H9 (cell line): ENCODE measurements at regions not wholly inside any gene's neighbourhood (a gene's known extent, or its start where the extent isn't known, plus 50 kb on each side); places are given as distances from the start of the nearest gene placed in this dataset.

ENCODE experiments used
- DNase-seq: peaks from one replicate; pipeline ENCODE4 v3.0.0-alpha.2; 2017
- H2AFZ ChIP-seq: one replicate; pipeline ENCODE4 v1.6.1; 2013; ENCODE audit warnings: mild to moderate bottlenecking, low read length, control low read depth, moderate library complexity
- H2AK5ac ChIP-seq: 2 replicates; pipeline ENCODE4 v1.6.1; 2013; ENCODE audit warnings: low read length, control low read depth, mixed read lengths; ENCODE audit not compliant: insufficient read length
- H2BK120ac ChIP-seq: one replicate; pipeline ENCODE4 v1.6.1; 2013; ENCODE audit warnings: low read depth, mild to moderate bottlenecking, low read length, control low read depth, inconsistent platforms; ENCODE audit not compliant: poor library complexity, severe bottlenecking
- H2BK12ac ChIP-seq: 2 replicates; pipeline ENCODE4 v1.6.1; 2013; ENCODE audit warnings: low read length, control low read depth, mixed read lengths, low read depth; ENCODE audit not compliant: insufficient read length
- H2BK15ac ChIP-seq: 2 replicates; pipeline ENCODE4 v1.6.1; 2013; ENCODE audit warnings: low read depth, low read length, control low read depth
- H2BK20ac ChIP-seq: one replicate; pipeline ENCODE4 v1.6.1; 2013; ENCODE audit warnings: low read depth, mild to moderate bottlenecking, low read length, control low read depth, inconsistent platforms; ENCODE audit not compliant: poor library complexity, severe bottlenecking
- H2BK5ac ChIP-seq: 2 replicates; pipeline ENCODE4 v1.6.1; 2013; ENCODE audit warnings: low read length, control low read depth, mixed read lengths; ENCODE audit not compliant: insufficient read length
- H3K14ac ChIP-seq: 2 replicates; pipeline ENCODE4 v1.6.1; 2013; ENCODE audit warnings: low read length, control low read depth; ENCODE audit not compliant: insufficient read depth
- H3K18ac ChIP-seq: 2 replicates; pipeline ENCODE4 v1.6.1; 2013; ENCODE audit warnings: low read depth, mild to moderate bottlenecking, mixed read lengths, low read length, control low read depth; ENCODE audit not compliant: insufficient read length
- H3K23ac ChIP-seq: 2 replicates; pipeline ENCODE4 v1.6.1; 2013; ENCODE audit warnings: low read length, control low read depth, mixed read lengths, low read depth; ENCODE audit not compliant: insufficient read length
- H3K23me2 ChIP-seq: 2 replicates; pipeline ENCODE4 v1.6.1; 2013; ENCODE audit warnings: low read depth, mild to moderate bottlenecking, mixed read lengths, low read length, control low read depth; ENCODE audit not compliant: insufficient read length, poor library complexity, severe bottlenecking
- H3K27ac ChIP-seq: 2 replicates; pipeline ENCODE4 v1.5.1; 2013; ENCODE audit warnings: low read length, control low read depth, mixed read lengths, low read depth; ENCODE audit not compliant: insufficient read length
- H3K27me3 ChIP-seq: 2 replicates; pipeline ENCODE4 v1.6.1; 2013; ENCODE audit warnings: low read length, control low read depth, inconsistent platforms; ENCODE audit not compliant: insufficient read depth
- H3K4ac ChIP-seq: 2 replicates; pipeline ENCODE4 v1.6.1; 2013; ENCODE audit warnings: low read depth, mild to moderate bottlenecking, control low read depth, inconsistent platforms, low read length, moderate library complexity
- H3K4me1 ChIP-seq: 2 replicates; pipeline ENCODE4 v1.6.1; 2013; ENCODE audit warnings: low read length, control low read depth, inconsistent platforms; ENCODE audit not compliant: insufficient read depth
- H3K4me2 ChIP-seq: 2 replicates; pipeline ENCODE4 v1.6.1; 2013; ENCODE audit warnings: low read length, control low read depth, mixed read lengths; ENCODE audit not compliant: insufficient read length, insufficient read depth
- H3K56ac ChIP-seq: 2 replicates; pipeline ENCODE4 v1.6.1; 2013; ENCODE audit warnings: low read depth, mild to moderate bottlenecking, mixed read lengths, low read length, control low read depth; ENCODE audit not compliant: insufficient read length
- H3K79me1 ChIP-seq: 2 replicates; pipeline ENCODE4 v1.6.1; 2013; ENCODE audit warnings: low read depth, mild to moderate bottlenecking, moderate library complexity, low read length, control low read depth, inconsistent platforms; ENCODE audit not compliant: insufficient read depth, poor library complexity, severe bottlenecking
- H3K79me2 ChIP-seq: 2 replicates; pipeline ENCODE4 v1.6.1; 2013; ENCODE audit warnings: low read length, control low read depth, inconsistent platforms; ENCODE audit not compliant: insufficient read depth
- H3K9ac ChIP-seq: 2 replicates; pipeline ENCODE4 v1.6.1; 2013; ENCODE audit warnings: low read length, control low read depth, mixed read lengths; ENCODE audit not compliant: insufficient read length; ENCODE audit errors: extremely low read depth
- H3K9me3 ChIP-seq: one replicate; pipeline ENCODE4 v1.6.1; 2013; ENCODE audit warnings: low read depth, low read length, inconsistent platforms; ENCODE audit not compliant: control insufficient read depth
- H3T11ph ChIP-seq: one replicate; pipeline ENCODE4 v1.6.1; 2013; ENCODE audit warnings: mild to moderate bottlenecking, low read length, control low read depth, inconsistent platforms
- H4K20me1 ChIP-seq: one replicate; pipeline ENCODE4 v1.6.1; 2013; ENCODE audit not compliant: control insufficient read depth, insufficient read length, insufficient read depth
- H4K5ac ChIP-seq: 2 replicates; pipeline ENCODE4 v1.6.1; 2013; ENCODE audit warnings: low read depth, mild to moderate bottlenecking, mixed read lengths, low read length, control low read depth; ENCODE audit not compliant: insufficient read length
- H4K8ac ChIP-seq: replicated peaks from 2 replicates; pipeline ENCODE4 v1.6.1; 2013; ENCODE audit warnings: low read length, control low read depth, mixed read lengths, low read depth; ENCODE audit not compliant: insufficient read length
- H4K91ac ChIP-seq: 2 replicates; pipeline ENCODE4 v1.6.1; 2013; ENCODE audit warnings: low read depth, mild to moderate bottlenecking, moderate library complexity, mixed read lengths, low read length, control low read depth; ENCODE audit not compliant: insufficient read length
- H3K27ac Mint-ChIP-seq, 3 experiments: 2 replicates in 2 of 3; 3 replicates in 1 of 3; pipeline ENCODE4 v1.8.0; 2020 to 2021; ENCODE audit warnings: mixed read lengths in 3 of 3, mild to moderate bottlenecking in 1 of 3, moderate library complexity in 1 of 3
- H3K27me3 Mint-ChIP-seq: 2 replicates; pipeline ENCODE4 v1.8.0; 2021; ENCODE audit warnings: low read depth, mild to moderate bottlenecking, moderate library complexity, mixed read lengths
- H3K36me3 Mint-ChIP-seq, 3 experiments: 2 replicates in 2 of 3; 3 replicates in 1 of 3; pipeline ENCODE4 v1.8.0; 2020 to 2021; ENCODE audit warnings: low read depth in 3 of 3, mixed read lengths in 3 of 3; ENCODE audit not compliant: insufficient read depth in 1 of 3
- H3K4me1 Mint-ChIP-seq, 2 experiments: 2 replicates each; pipeline ENCODE4 v1.8.0; 2020; ENCODE audit warnings: mixed read lengths in 2 of 2
- H3K4me3 Mint-ChIP-seq, 2 experiments: 2 replicates in 1 of 2; 3 replicates in 1 of 2; pipeline ENCODE4 v1.8.0; 2020 to 2021; ENCODE audit warnings: mild to moderate bottlenecking in 2 of 2, mixed read lengths in 2 of 2, moderate library complexity in 1 of 2
- H3K9me3 Mint-ChIP-seq, 2 experiments: 2 replicates in 1 of 2; 3 replicates in 1 of 2; pipeline ENCODE4 v1.8.0; 2020; ENCODE audit warnings: mild to moderate bottlenecking in 2 of 2, mixed read lengths in 2 of 2, moderate library complexity in 1 of 2
- CTCF ChIP-seq: fragments of 200-600 bp; sonication (generic); conservative IDR thresholded peaks from 3 replicates; pipeline ENCODE4 v1.8.0; 2021; ENCODE audit warnings: antibody characterized with exemption, mild to moderate bottlenecking
- WGBS: extraction: QIAGEN DNeasy Blood & Tissue Kit; methylation state at CpG from one replicate; pipeline ENCODE4 v1.1.7; 2013; ENCODE audit warnings: missing lambda C conversion rate, low lambda C conversion rate, mixed read lengths; ENCODE audit not compliant: insufficient read length; ENCODE audit errors: extremely low coverage; 5-methylcytosine and 5-hydroxymethylcytosine counted together

- Mint-ChIP-seq H3K27me3 (peaks cover 1% of the 10 kb centered on the region; the same call in 1 of the 2 replicates), H3K4me3 (no peak overlapping the region), H3K27ac (no peak overlapping the region), H3K4me1 (peaks cover 0 to 4% of the 10 kb centered on the region in 2 experiments; a peak in 1 of 4 replicates), H3K9me3 (no peaks in the 10 kb centered on the region), H3K36me3 (no peaks in the 10 kb centered on the region)
- H3K79me1 ChIP-seq = no peaks in the 10 kb centered on the region
- DNase-seq = no peak
- H3K27ac ChIP-seq = no peak overlapping the region
- H4K8ac ChIP-seq = no peak overlapping the region
- H3K23ac ChIP-seq = no peak overlapping the region
- no peak overlapping the region for H3K4ac ChIP-seq
- no peak overlapping the region for H3K56ac ChIP-seq
- H4K91ac ChIP-seq = no peak overlapping the region
- no peaks in the 10 kb centered on the region for H3K9me3 ChIP-seq
- H3K18ac ChIP-seq = no peak overlapping the region
- no peaks in the 10 kb centered on the region for H3K4me1 ChIP-seq
- no peak overlapping the region; the same call in 1 of the 2 replicates for H3K14ac ChIP-seq
- H2AFZ ChIP-seq = no peak overlapping the region
- no peaks in the 10 kb centered on the region for H3K27me3 ChIP-seq
- H4K20me1 ChIP-seq = no peaks in the 10 kb centered on the region
- no CpG with 5 or more reads among the region's 5 CpGs for WGBS
- no peaks in the 10 kb centered on the region for H3K23me2 ChIP-seq
- H2BK12ac ChIP-seq = no peak overlapping the region
- no peak overlapping the region for H3K9ac ChIP-seq
- no peak overlapping the region for H3T11ph ChIP-seq
- H4K5ac ChIP-seq = no peak overlapping the region
- no peak overlapping the region for H3K4me2 ChIP-seq
- no peak overlapping the region for H2AK5ac ChIP-seq
- no peaks in the 10 kb centered on the region for H3K79me2 ChIP-seq
- no peak overlapping the region for H2BK120ac ChIP-seq
- no peak overlapping the region for H2BK15ac ChIP-seq
- H2BK5ac ChIP-seq = no peak overlapping the region
- H2BK20ac ChIP-seq = no peak overlapping the region
- TF ChIP-seq CTCF = no peak
These were observed 116.1 kb upstream of the CXCL14 start for GRCh38 chr5:135694906-135695305.
